Colonic mucosa (tissue), 4 donors: ENCODE measurements at regions not wholly inside any gene's neighbourhood (a gene's known extent, or its start where the extent isn't known, plus 50 kb on each side); places are given as distances from the start of the nearest gene placed in this dataset.
A peak's percentile ranks its signal among the peaks of the same experiment; 100 is the strongest.

Experiments
- DNase-seq: peaks from one replicate; pipeline ENCODE4 v3.0.0-alpha.2; 2020
- H3K27ac ChIP-seq: fragments of 200-600 bp; one replicate; pipeline ENCODE4 v1.8.0; 2021
- H3K27me3 ChIP-seq: fragments of 200-600 bp; one replicate; pipeline ENCODE4 v1.8.0; 2021
- H3K36me3 ChIP-seq: fragments of 200-600 bp; one replicate; pipeline ENCODE4 v1.8.0; 2021
- H3K4me1 ChIP-seq: fragments of 200-600 bp; one replicate; pipeline ENCODE4 v1.8.0; 2021; ENCODE audit warnings: mild to moderate bottlenecking
- H3K4me3 ChIP-seq: fragments of 200-600 bp; one replicate; pipeline ENCODE4 v1.8.0; 2021
- H3K9ac ChIP-seq, 2 donors: one replicate each; pipeline ENCODE4 v1.7.0; 2013; ENCODE audit warnings: control low read depth in 2 of 2, low read depth in 2 of 2, low read length in 2 of 2
- H3K9me3 ChIP-seq: fragments of 200-600 bp; one replicate; pipeline ENCODE4 v1.8.0; 2021
- CTCF ChIP-seq: fragments of 200-600 bp; IDR thresholded peaks from one replicate; pipeline ENCODE4 v1.8.0; 2022; ENCODE audit warnings: antibody characterized with exemption, mild to moderate bottlenecking
- intact Hi-C: fragments of 100-400 bp; cut with DNase I; formaldehyde crosslinking; loops from one replicate; pipeline ENCODE4 v1.14.1; 2022
- donor health status: healthy.
- donor health status: DM: no; HTN: no; CAD: no.
- donor health status: DM: no; HTN: no; CAD: no.

- H3K4me3 ChIP-seq, result no peak overlapping the region
- no peak overlapping the region for H3K27ac ChIP-seq
- H3K4me1 ChIP-seq, result no peaks in the 10 kb centered on the region
- H3K9ac ChIP-seq, result no peak overlapping the region
- H3K27me3 ChIP-seq, result no peaks in the 10 kb centered on the region
- peak; percentile 63 for TF ChIP-seq CTCF
- intact Hi-C loops, result loop anchor here (5.0 kb wide), 1 partner anchor 456 kb away; the partner anchor contains the start of gene THBS1
- DNase-seq, result peak; percentile 42
- no peaks in the 10 kb centered on the region for H3K9me3 ChIP-seq
- no peaks in the 10 kb centered on the region for H3K36me3 ChIP-seq
These were observed 455.0 kb upstream of the THBS1 start for GRCh38 chr15:39125904-39126303.

- H3K36me3 ChIP-seq, result no peaks in the 10 kb centered on the region
- no peak overlapping the region for H3K9ac ChIP-seq
- no peaks in the 10 kb centered on the region for H3K9me3 ChIP-seq
- H3K27ac ChIP-seq, result peak overlapping the region; percentile 31
- no peaks in the 10 kb centered on the region for H3K27me3 ChIP-seq
- H3K4me1 ChIP-seq, result no peaks in the 10 kb centered on the region
- intact Hi-C loops, result loop anchor here (5.0 kb wide), 1 partner anchor 455 kb away; the partner anchor contains the start of gene THBS1
- no peak for DNase-seq
- no peak for TF ChIP-seq CTCF
- no peak overlapping the region for H3K4me3 ChIP-seq
These were observed 453.6 kb upstream of the THBS1 start for GRCh38 chr15:39127151-39127790.

GRCh38 chr15:39127925-39128617 lies 452.8 kb upstream of the THBS1 start:
- Histone ChIP-seq H3K27ac (peak overlapping the region; percentile 31), H3K36me3 (no peaks in the 10 kb centered on the region), H3K4me1 (no peaks in the 10 kb centered on the region), H3K9ac (no peak overlapping the region), H3K9me3 (no peaks in the 10 kb centered on the region), H3K4me3 (no peak overlapping the region), H3K27me3 (no peaks in the 10 kb centered on the region)
- intact Hi-C loops, result loop anchor here (5.0 kb wide), 1 partner anchor 454 kb away; the partner anchor contains the start of gene THBS1
- no peak for TF ChIP-seq CTCF
- peak; percentile 32 for DNase-seq

GRCh38 chr15:39128746-39129145 lies 452.1 kb upstream of the THBS1 start:
- Histone ChIP-seq H3K36me3 (no peaks in the 10 kb centered on the region), H3K9ac (no peak overlapping the region), H3K27me3 (no peaks in the 10 kb centered on the region), H3K27ac (peak overlapping the region; percentile 31), H3K9me3 (no peaks in the 10 kb centered on the region), H3K4me3 (no peak overlapping the region), H3K4me1 (no peaks in the 10 kb centered on the region)
- no peak for TF ChIP-seq CTCF
- intact Hi-C loops, result loop anchor here (5.0 kb wide), 1 partner anchor 454 kb away; the partner anchor contains the start of gene THBS1
- no peak for DNase-seq

- Histone ChIP-seq H3K9me3 (no peaks in the 10 kb centered on the region), H3K36me3 (no peaks in the 10 kb centered on the region), H3K4me3 (no peak overlapping the region), H3K27ac (no peak overlapping the region), H3K9ac (no peak overlapping the region), H3K27me3 (no peaks in the 10 kb centered on the region), H3K4me1 (no peaks in the 10 kb centered on the region)
- intact Hi-C loops, result no loop called here
- no peak for DNase-seq
- TF ChIP-seq CTCF, result no peak
These were observed 450.1 kb upstream of the THBS1 start for GRCh38 chr15:39130556-39131379.
